ENCODE measurements at regions not wholly inside any gene's neighbourhood (a gene's known extent, or its start where the extent isn't known, plus 50 kb on each side); places are given as distances from the start of the nearest gene placed in this dataset.

- TF ChIP-seq GLIS2 (tag by site-specific recombination; IDR thresholded peaks at IDR 0.05) (no peak), ZNF148 (tag by site-specific recombination; IDR thresholded peaks at IDR 0.05; ENCODE audit: borderline replicate concordance) (no peak), ZNF530 (tag by site-specific recombination; IDR thresholded peaks at IDR 0.05; ENCODE audit: low read depth) (no peak), ZNF266 (tag by site-specific recombination; IDR thresholded peaks at IDR 0.05; ENCODE audit: low read depth) (no peak), SCRT1 (tag by site-specific recombination; IDR thresholded peaks at IDR 0.05; ENCODE audit: borderline replicate concordance) (no peak), ZNF140 (tag by site-specific recombination; IDR thresholded peaks at IDR 0.05) (no peak), ZNF610 (tag by site-specific recombination; IDR thresholded peaks at IDR 0.05; ENCODE audit: borderline replicate concordance) (no peak), ZBTB1 (tag by site-specific recombination; IDR thresholded peaks at IDR 0.05) (no peak)
- TF ChIP-seq, protein P1, sequence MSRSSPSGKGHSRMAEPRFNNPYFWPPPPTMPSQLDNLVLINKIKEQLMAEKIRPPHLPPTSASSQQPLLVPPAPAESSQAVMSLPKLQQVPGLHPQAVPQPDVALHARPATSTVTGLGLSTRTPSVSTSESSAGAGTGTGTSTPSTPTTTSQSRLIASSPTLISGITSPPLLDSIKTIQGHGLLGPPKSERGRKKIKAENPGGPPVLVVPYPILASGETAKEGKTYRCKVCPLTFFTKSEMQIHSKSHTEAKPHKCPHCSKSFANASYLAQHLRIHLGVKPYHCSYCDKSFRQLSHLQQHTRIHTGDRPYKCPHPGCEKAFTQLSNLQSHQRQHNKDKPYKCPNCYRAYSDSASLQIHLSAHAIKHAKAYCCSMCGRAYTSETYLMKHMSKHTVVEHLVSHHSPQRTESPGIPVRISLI (tag by site-specific recombination; IDR thresholded peaks at IDR 0.05) = no peak
- TF ChIP-seq, protein P2, sequence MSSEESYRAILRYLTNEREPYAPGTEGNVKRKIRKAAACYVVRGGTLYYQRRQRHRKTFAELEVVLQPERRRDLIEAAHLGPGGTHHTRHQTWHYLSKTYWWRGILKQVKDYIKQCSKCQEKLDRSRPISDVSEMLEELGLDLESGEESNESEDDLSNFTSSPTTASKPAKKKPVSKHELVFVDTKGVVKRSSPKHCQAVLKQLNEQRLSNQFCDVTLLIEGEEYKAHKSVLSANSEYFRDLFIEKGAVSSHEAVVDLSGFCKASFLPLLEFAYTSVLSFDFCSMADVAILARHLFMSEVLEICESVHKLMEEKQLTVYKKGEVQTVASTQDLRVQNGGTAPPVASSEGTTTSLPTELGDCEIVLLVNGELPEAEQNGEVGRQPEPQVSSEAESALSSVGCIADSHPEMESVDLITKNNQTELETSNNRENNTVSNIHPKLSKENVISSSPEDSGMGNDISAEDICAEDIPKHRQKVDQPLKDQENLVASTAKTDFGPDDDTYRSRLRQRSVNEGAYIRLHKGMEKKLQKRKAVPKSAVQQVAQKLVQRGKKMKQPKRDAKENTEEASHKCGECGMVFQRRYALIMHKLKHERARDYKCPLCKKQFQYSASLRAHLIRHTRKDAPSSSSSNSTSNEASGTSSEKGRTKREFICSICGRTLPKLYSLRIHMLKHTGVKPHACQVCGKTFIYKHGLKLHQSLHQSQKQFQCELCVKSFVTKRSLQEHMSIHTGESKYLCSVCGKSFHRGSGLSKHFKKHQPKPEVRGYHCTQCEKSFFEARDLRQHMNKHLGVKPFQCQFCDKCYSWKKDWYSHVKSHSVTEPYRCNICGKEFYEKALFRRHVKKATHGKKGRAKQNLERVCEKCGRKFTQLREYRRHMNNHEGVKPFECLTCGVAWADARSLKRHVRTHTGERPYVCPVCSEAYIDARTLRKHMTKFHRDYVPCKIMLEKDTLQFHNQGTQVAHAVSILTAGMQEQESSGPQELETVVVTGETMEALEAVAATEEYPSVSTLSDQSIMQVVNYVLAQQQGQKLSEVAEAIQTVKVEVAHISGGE (tag by site-specific recombination; conservative IDR thresholded peaks at IDR 0.05; ENCODE audit: low read depth) = no peak
- ChIA-PET POLR2A (no interaction called here), CTCF (no interaction called here)
Observed at GRCh38 chr9:2414465-2414864, 207.1 kb upstream of the VLDLR start.

GRCh38 chr9:2415326-2415725 is 206.3 kb upstream of the VLDLR start:
- Histone ChIP-seq H3K9me3 (ENCODE audit: control insufficient read depth, insufficient read depth, low read depth, low read length) (no peaks in the 10 kb centered on the region), H3K27ac (ENCODE audit: extremely low read depth, low read depth, low read length) (no peak overlapping the region), H3K4me3 (ENCODE audit: low read depth, low read length) (no peak overlapping the region), H3K36me3 (ENCODE audit: control insufficient read depth in 2 of 2, insufficient read depth in 1 of 2, low read length in 2 of 2) (no peaks in the 10 kb centered on the region), H3K4me1 (ENCODE audit: control insufficient read depth, insufficient read depth, low read length) (peaks cover 12% of the 10 kb centered on the region)
- ChIA-PET CTCF (no interaction called here), POLR2A (no interaction called here)
- TF ChIP-seq KLF9 (tag by site-specific recombination; IDR thresholded peaks at IDR 0.05; ENCODE audit: low read depth) (no peak), ZEB2 (tag by site-specific recombination; IDR thresholded peaks at IDR 0.05) (no peak), ZNF184 (tag by site-specific recombination; IDR thresholded peaks at IDR 0.05) (no peak), SCRT1 (tag by site-specific recombination; IDR thresholded peaks at IDR 0.05; ENCODE audit: borderline replicate concordance) (no peak), ZNF354C (tag by site-specific recombination; IDR thresholded peaks at IDR 0.05; ENCODE audit: borderline replicate concordance, low read depth) (no peak), ZNF76 (tag by site-specific recombination; IDR thresholded peaks at IDR 0.05; ENCODE audit: borderline replicate concordance, low read depth) (no peak), YY1 (tag by site-specific recombination; IDR thresholded peaks at IDR 0.05) (no peak), SP2 (tag by site-specific recombination; IDR thresholded peaks at IDR 0.05) (no peak), REPIN1 (tag by site-specific recombination; IDR thresholded peaks at IDR 0.05; ENCODE audit: low read depth) (no peak), HOXD13 (CRISPR knock-in tag; IDR thresholded peaks at IDR 0.05; ENCODE audit: borderline replicate concordance) (no peak), ZBTB7A (tag by site-specific recombination; IDR thresholded peaks at IDR 0.05; ENCODE audit: low read depth) (no peak), ZNF2 (tag by site-specific recombination; IDR thresholded peaks at IDR 0.05) (no peak), ZNF776 (tag by site-specific recombination; IDR thresholded peaks at IDR 0.05; ENCODE audit: borderline replicate concordance) (no peak), ZNF324 (tag by site-specific recombination; IDR thresholded peaks at IDR 0.05) (no peak), PRDM1 (tag by site-specific recombination; IDR thresholded peaks at IDR 0.05) (no peak), ZNF707 (tag by site-specific recombination; IDR thresholded peaks at IDR 0.05) (no peak), ZBTB48 (tag by site-specific recombination; IDR thresholded peaks at IDR 0.05) (no peak), ZNF555 (tag by site-specific recombination; conservative IDR thresholded peaks at IDR 0.05) (no peak), ZBTB44 (tag by site-specific recombination; IDR thresholded peaks at IDR 0.05) (no peak), ZNF654 (tag by site-specific recombination; IDR thresholded peaks at IDR 0.05; ENCODE audit: low read depth) (no peak)

More at GRCh38 chr9:2414465-2414864, 207.1 kb upstream of the VLDLR start:
- H3K27ac ChIP-seq (ENCODE audit: extremely low read depth, low read depth, low read length) = no peak overlapping the region
- H3K9me3 ChIP-seq (ENCODE audit: control insufficient read depth, insufficient read depth, low read depth, low read length) = no peaks in the 10 kb centered on the region
- H3K4me3 ChIP-seq (ENCODE audit: low read depth, low read length) = no peak overlapping the region
- no peaks in the 10 kb centered on the region for H3K36me3 ChIP-seq (ENCODE audit: control insufficient read depth in 2 of 2, insufficient read depth in 1 of 2, low read length in 2 of 2)
- H3K4me1 ChIP-seq (ENCODE audit: control insufficient read depth, insufficient read depth, low read length) = peaks cover 12% of the 10 kb centered on the region
